HG03442 (cell line): ENCODE measurements at regions not wholly inside any gene's neighbourhood (a gene's known extent, or its start where the extent isn't known, plus 50 kb on each side); places are given as distances from the start of the nearest gene placed in this dataset.
A peak's percentile ranks its signal among the peaks of the same experiment; 100 is the strongest.

Experiments used
- ATAC-seq: cut with Tn5 transposase; IDR thresholded peaks from one replicate; pipeline ENCODE4 v1.9.1; 2021; ENCODE audit warnings: mild to moderate bottlenecking, moderate library complexity; ENCODE audit not compliant: unreplicated experiment

DNA sequence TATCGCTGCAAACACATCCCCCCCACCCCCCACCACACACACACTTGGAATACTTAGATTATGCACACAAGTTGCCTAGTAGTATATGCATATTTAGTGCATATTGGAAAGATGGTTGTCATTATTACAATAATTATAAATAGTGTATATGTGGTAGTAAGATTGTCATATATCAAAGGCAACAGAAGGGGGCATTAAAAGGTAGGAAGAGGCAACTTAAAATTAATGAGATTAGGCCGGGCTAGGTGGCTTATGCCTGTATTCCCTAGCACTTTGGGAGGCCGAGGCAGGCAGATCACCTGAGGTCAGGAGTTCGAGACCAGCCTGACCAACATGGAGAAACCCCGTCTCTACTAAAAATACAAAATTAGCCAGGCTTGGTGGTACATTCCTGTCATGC is 52.1 kb downstream of the GSC start:
- ATAC-seq, result no peak

DNA sequence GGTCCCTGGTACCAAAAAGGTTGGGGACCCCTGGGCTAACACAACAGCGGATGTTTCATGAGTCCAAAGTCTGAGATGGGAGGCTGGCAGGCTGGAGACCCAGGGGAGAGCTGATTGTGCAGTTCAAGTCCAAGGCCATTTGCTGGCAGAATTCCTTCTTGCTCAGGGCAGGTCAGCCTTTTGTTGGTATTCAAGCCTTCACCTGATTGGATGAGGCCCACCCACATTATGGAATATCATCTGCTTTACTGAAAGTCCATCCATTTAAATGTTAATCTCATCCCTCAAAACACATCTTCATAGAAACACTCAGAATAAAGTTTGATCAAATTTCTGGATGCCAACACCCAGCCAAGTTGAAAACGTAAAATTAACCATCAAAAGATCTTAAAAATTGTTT is 52.9 kb downstream of the GSC start:
- no peak for ATAC-seq

DNA sequence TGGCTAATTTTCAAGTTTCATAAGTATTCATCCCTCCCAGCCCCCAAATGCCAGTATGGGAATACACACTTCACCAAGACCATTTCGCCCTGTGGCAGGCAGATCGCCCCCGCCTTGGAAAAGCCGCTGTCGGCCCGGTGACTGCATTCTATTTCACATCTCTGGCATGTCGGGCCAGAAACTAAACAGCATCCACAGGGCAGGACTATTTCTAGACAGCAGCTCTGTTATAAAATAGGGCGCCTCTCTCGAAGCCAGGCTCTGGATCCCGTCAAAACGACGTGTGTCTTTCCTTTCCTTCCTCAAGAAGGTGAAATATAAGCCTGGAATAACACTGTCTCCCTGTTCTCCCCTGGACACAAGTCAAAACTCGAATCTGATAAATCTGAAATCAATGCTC is 56.8 kb downstream of the GSC start:
- no peak for ATAC-seq

DNA sequence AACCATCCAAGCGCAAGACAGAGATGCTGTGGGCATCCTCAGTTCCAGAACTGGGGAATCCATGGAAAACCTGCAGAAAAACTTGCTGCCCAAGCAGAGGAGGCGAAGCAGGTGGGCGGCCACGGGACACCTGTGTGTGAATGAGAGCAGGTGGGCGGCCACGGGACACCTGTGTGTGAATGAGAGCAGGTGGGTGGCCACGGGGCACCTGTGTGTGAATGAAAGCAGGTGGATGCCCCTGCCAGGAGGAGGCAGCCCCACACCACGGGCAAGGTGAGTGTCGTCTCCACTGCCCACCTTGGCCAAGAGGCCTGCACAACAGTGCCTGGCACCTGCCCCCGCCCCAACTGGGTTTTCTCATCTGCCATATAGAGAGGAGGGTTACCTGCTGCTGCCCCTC is 59.2 kb downstream of the GSC start:
- no peak for ATAC-seq

DNA sequence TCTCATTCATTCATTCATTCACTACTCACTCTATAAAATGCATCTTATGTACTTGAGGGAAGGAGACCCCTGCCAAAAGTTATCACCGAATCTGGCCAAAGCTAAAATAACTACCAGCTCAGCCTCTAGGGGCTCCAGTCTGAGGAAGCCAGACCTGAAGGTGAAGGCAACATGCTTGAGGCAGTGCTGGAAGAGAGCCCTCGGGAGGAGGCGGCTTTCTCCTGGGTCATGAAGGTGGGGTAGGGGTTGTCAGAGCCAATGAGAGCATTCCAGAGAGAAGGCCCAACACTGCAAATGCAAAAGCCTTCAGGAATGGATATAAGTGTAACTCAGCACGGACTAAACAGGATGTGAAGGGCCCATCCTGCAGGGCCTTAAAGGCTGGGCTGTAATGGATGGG is 62.4 kb downstream of the GSC start:
- ATAC-seq, result no peak

DNA sequence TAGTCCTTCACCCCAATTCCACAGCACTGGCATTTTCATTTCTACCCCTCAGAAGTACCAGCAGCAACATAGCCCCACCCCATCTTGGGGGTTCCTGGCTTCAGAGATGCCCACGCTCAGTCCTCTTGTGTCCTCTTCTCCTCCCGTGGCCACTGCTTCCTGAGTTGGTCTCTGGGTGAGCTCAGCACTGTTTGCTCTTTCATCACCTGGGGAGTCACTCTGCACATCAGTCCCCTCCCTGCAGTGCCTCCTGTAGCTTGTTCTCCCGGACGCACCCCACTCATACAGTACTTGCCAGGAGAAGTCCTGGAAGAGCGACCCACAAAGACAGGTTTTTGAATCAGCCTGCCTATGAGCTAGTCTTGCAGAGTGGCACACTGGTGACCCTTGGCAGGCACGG is 63.8 kb downstream of the GSC start:
- ATAC-seq, result no peak

DNA sequence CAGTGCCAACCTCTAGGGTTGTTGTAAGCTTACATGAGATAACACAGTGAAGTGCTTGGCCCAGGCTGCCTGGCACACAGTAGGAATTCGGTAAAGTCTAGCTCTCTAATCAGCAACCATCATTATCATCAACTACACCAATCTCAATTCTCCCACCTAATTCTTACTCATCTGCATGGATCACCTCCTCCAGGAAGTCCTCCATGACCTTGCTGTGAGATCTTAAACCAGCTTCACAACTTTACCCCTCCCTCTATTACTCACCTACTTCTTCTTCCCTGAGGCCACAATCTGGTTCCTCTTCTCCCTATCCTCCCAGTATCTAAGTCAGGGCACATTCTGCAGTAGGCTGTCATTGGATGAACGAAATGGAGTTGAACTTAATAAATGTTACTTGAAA is 67.3 kb downstream of the GSC start:
- ATAC-seq, result no peak

DNA sequence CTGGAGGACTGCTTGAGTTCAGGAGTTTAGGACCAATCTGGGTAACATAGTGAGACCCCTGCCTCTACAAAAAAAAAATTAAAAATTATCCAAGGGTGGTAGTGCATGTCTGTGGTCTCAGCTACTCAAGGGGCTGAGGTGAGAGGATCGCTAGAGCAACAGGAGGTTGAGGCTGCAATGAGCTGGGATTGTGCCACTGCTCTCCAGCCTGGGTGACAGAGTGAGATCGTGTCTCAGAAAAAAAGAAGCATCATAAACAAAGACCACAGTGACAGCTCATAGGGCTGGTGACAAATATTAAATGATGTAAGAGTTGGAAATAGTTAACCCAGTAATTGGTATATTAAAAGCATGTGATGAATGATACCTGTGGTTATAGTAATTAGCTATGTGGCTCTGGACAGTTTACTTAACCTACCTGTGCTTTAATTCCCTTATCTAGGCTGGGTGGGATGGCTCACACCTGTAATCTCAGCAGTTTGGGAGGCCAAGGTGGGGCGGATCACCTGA is 68.0 kb downstream of the GSC start:
- ATAC-seq, result no peak

DNA sequence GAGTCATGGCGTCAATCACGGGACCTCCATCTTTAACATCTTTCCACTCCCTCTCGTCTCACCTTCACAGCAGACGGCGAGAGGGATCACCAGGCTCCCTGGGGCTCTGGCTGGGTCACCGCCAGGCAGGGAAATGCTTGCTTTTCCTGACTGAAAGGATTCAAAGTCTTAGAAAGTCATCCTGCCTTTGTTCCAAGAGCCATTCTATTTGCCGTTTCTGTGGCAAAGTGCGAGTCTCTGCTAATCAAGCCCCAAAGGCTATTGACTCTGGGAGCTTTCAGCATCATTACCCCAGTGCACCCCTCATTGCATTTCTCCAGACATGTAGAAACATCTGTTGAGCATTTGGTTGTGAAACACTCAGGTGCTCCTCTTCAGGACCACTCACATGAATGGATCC is 69.6 kb downstream of the GSC start:
- ATAC-seq, result no peak

DNA sequence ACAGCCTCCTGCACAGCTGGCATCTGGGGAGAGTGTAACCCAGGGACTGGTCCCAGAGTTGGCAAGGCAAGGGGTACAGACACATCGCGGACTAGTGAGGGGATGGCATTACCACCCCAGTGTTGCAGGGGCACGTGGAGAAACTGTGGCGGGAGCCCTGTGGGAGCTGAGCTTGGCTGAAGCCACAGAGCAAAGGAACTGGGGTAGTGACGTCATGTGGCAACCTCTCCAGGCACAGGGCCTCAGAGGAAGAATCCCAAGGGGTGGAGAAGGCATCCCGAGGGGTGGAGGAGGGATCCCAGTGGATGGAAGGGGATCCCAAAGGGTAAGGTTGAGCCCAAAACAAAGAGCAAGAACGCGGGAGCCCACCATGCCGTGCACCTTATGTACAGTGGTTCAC is 70.1 kb downstream of the GSC start:
- ATAC-seq, result no peak

DNA sequence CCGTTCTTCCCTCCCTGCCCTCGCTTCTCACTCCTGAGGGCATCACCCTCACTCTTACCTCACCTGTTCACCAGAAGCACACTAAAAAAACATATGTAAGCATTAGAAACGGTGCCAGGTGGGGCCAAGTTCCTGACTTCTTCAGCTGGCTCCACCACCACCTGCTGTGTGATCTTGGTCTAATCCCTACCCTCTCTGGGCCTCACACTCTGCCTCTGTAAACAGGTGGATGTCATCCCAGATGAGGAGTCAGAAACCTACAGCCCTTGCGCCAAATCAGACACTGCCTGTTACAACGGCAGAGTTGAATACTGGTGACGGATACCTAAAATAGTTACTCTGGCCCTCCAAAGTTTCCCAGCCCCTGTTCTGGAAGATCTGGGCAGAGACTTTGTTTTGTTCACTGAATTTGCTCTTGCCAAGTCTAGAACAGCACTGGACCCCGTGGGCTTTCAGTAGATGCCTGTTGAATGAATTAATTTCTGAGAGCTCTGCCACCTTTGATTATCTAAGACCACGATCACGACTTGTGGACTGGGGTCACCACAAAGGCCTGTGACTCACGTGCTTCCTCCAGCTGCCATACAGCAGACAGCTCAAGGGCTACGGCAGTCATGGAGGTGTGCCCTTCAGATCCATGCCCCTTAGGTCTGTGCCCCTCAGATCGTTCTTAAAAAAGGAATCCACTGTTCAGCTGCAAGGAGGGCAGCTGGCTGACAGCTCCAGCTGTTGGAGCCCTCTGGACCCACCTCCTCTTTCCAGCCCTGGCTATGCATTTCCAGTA is 71.9 kb downstream of the GSC start:
- no peak for ATAC-seq

DNA sequence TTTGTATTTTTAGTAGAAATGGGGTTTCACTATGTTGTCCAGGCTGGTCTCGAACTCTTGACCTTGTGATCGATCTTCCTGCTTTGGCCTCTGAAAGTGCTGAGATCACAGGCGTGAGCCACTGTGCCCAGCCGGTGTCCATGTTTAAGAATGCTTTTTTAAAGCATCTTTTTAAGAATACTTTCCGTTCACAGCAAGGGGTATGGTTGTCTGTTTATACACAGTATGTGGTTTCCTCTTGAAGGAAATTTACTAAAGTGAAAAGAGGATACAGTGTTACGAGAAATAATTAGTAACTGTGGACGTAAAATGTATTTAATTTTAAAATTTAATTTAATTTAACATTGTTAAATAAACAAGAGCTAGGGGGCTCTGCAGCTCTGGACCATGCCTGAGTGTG is 73.4 kb downstream of the GSC start:
- no peak for ATAC-seq

DNA sequence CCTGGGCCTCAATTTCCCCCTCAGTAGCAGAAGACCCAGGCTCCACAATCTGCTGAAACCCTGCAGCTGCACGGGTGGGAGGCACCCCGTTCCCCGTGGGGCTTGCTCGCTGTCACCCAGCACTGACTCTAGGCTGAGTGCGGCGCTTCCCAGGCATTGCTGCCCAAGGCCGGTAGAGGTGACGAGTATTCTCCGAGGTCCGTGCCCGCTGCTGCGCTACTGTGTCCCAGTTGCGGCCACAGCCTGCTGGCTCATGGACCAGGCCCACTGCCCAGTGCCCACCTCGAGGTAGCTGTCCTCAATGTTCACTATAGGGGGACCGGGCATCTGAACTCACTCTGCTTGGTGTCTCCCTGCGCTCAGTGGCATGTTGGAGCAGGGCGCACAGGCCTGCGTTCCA is 74.7 kb downstream of the GSC start:
- no peak for ATAC-seq

DNA sequence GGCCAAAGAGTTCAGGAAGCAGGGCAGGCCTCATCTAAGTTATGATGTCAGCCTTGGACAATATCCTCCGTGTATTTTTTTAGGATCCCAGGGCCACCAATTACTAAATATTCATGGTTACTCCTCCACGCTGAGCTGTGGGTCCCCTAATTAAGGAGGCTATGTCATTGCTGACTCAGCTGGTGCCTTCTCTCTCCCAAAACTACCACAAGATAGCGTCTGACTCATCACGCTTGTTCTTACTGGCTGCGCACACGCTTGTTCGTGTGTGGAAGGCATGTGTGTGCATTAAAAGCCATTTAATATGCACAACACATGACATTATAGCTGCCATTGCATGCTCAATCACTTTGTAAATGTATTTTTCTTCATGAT is 78.3 kb downstream of the GSC start:
- no peak for ATAC-seq

DNA sequence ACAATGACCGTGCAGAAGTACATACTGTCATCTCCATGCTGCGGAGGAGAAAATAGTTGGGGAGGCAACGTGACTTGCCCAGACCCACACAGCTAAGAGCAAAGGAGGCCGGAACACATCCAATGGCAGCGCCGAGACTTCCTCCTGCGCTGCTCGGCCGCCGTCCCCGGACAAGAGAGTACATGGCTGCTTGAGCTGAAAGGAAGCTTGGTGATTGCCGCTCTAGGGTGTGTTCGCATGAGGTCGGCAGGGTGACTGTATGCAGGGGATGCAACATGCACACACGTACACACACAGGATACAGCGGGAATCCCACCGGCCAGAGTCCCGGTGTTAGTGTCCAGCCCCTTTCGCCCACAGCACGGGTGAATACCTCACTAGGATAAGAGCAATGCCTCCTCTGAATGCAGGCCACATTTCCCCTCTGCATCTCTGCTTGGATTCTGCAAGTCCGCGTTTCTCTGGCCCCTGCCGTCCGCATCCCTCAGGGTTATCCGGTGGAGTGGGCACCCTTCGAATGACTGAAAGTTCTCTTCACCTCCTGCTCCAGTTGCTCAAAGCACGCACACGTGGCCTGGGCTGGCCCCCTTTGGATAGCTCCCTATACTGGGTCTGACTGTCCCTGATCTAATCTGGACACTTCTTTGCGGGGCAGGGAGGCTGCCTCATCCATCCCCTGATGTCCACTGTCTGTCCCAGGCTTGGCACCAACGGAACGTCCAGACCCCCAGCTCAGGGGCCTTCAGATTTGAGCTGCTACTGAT is 78.8 kb downstream of the GSC start:
- no peak for ATAC-seq

DNA sequence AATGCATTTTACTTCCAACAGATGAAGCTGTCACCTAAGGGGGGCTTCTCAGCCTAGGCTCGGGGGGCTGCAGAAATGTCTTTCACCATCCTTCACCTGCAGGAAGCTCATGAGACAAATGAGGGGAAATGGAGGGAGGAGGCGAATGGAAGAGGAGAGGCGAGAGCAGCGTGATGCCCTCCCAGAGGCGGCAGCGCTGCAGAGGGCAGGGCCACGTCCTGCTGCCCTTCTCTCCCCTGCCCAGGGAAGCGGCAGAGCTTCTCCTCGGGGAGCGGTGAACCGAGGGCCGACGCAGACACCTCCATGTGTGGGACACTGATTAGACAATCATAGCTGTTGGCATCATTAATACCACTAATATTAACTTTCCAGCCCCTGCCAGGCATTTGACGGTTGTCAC is 78.3 kb downstream of the SERPINA3 start:
- no peak for ATAC-seq

DNA sequence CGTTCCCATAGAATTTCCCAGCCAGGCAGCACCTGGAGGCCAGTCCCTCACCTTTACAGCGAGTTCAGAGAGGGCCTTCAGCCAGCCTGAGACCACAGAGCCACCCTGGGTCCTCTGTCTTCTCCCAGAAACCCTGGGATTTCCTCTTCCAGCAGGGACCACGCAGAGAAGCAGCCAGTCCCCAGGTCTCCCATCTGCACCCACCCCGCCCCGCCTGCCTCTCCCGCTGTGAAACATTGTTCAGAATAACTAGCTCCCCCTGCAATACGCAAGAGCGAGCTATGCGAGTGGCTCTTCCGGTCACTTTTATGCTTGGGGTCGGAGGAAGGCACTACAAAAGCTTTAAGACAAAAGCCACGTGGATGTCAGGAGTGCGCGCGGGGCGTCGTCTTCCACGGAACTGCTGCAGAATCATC is 77.8 kb downstream of the SERPINA3 start:
- no peak for ATAC-seq

DNA sequence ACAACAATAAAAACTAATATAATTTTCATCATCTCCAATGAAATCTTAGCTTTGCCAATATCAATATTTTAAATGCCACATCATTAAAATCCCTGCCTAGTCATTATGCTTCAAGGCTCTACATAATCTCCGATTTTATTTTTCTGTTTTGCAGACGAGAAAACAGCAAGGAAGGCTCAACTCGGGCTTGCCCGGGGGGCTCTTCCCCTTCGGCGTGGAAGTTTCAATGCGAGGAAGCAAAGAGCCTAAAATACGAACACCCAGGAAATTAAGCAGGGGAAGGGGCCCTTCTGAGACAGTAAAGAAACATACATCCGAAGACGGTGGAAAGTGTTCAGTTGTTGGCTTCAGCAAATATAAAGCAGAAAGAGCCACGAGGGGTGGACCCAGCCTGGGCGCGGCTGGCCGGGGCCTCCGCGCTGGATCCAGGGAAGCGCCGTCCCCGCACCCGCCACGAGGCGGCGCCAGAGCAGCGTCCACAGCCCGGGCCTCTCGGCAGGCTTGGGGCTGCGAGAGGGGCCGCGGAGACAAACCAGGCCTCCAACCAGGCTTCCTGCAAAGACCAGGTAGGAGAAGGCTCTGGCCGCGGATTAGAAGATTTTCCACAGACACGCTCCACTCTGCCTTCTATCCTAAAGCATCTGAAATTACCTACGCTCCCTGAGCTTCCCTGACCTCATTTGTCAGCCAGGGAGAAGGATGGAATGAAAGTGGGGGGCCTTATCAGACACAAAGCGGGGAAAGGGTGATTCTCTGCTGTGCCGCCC is 77.2 kb downstream of the SERPINA3 start:
- ATAC-seq, result peak; percentile 49

DNA sequence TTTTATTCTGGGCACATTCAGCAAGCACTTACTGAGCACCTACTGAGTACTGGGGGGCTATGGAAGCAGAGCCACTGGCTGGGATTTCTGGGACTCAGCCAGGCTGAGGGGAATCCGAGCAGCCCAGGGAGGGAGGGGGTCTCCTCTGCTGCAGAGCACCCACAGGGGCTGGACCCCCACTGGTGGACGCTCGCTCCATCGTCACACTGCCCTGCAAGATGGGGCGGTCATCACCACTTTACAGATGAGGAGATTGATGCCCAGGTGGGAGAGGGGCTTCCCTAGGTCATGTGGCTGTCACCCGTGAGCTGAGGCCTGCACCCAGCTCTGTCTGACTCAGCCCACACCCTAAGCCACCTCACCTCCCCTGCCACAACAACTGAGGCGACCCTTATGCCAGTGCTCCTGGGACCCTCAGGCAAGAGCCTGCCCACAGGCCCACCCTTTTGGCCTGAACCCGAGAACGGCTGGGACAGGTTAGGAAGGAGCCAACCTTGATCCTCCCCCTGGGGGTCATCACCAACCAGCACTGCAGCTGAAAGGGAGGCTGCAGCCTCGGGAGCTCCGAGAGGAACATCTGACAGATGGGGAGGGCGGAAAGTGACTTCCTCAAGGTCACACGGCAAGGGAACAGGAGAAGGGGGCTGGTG is 74.4 kb downstream of the SERPINA3 start:
- no peak for ATAC-seq

DNA sequence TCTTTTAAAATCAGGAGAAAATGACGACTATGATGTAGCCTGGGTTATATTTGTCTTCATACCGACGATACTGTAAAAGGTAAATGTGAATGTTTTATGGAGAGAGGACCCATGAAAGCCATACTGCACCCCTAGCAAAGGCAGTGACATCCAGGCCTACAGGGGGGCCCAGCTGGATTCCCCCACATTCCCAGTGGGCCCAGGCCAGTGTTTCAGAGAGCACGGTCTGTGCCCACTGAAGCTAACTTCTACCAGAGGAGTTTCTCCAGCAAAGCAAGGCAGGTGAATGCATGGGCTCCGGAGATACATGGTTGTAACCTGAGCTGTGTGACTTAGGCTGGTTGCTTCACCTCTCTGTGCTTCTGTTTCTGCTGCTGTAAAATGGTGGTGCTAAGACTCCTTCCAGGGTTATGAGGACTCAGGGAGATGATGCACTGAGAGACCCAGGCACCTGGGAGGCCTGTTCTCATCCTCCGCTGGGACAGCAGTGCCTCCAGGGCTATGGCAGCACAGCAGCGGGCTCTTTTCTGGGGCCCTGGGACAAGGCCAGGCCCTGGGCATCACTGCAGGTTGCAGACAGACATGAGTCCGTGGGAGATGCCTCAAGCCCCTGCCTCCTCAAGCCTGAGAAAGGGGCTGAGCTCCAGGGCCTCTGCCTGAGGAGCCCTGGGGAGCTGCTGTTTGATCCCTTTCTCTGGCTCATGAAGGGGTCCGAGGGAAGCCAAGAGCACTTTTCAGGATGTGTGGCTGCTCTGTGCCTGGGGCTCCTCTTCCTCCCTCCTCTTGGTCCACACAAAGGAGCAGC is 73.7 kb downstream of the SERPINA3 start:
- ATAC-seq, result no peak
